LNCaP clone FGC (cell line): ENCODE measurements at regions not wholly inside any gene's neighbourhood (a gene's known extent, or its start where the extent isn't known, plus 50 kb on each side); places are given as distances from the start of the nearest gene placed in this dataset.
A peak's percentile ranks its signal among the peaks of the same experiment; 100 is the strongest.
"Not testable (repeated sequence)": the region's sequence is repeated elsewhere in the genome, so short reads cannot be mapped to it uniquely, and the experiment has no call there.

ENCODE experiments used
- DNase-seq: peaks from one replicate; pipeline ENCODE4 v3.0.0-alpha.2; 2011; ENCODE audit warnings: low read depth
- H3K4me3 ChIP-seq: 2 replicates; pipeline ENCODE4 v1.5.1; 2011; ENCODE audit warnings: mild to moderate bottlenecking, low read depth, low read length, control low read depth
- TF ChIP-seq, protein P1 (sequence below): IDR thresholded peaks from 2 replicates; pipeline ENCODE4 v1.5.1; 2012; ENCODE audit warnings: mild to moderate bottlenecking; ENCODE audit not compliant: control insufficient read depth, insufficient read depth; ENCODE audit errors: extremely low read depth

GRCh38 chrY:7496001-7496400 lies 584.4 kb upstream of the AMELY start:
- H3K4me3 ChIP-seq, result no peak overlapping the region
- TF ChIP-seq, protein P1, sequence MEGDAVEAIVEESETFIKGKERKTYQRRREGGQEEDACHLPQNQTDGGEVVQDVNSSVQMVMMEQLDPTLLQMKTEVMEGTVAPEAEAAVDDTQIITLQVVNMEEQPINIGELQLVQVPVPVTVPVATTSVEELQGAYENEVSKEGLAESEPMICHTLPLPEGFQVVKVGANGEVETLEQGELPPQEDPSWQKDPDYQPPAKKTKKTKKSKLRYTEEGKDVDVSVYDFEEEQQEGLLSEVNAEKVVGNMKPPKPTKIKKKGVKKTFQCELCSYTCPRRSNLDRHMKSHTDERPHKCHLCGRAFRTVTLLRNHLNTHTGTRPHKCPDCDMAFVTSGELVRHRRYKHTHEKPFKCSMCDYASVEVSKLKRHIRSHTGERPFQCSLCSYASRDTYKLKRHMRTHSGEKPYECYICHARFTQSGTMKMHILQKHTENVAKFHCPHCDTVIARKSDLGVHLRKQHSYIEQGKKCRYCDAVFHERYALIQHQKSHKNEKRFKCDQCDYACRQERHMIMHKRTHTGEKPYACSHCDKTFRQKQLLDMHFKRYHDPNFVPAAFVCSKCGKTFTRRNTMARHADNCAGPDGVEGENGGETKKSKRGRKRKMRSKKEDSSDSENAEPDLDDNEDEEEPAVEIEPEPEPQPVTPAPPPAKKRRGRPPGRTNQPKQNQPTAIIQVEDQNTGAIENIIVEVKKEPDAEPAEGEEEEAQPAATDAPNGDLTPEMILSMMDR, result no peak
- no peak for DNase-seq

DNA sequence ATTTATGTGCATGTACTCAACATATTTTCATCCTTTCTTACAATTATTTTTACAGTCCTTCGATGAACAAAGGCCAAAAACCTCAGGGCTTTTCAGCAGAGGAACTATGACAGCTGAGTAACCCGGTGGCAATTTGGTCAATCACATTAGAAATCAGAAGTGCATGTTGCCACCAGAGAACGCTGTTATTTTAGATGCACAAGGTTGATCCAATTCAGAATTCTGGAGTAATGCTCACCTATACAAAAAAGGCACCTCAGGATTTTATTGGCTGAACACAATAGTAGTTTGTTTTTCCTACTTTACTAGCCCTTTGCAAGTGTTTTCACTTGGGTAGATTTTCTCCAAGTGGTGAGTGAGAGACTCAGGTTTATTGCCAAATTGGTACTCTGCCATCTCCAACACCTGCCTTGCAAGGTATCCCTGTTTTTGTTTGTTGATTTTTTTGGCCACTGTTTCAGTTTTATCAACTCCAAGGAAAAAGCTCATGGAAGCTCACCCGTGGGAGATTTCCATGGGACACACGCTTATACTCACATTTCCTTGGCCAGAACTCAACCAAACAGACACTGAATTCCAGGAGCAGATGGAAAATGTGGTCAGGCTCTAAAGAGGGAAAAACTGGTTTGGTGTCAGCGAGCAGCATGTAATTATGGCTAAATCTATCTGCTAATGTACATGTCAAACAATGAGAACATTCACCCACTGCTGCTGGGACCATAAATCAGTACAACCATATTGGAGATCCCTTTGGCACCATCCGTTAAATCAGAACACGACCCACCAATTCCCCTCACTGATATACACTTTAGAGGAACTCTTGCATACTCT lies 573.1 kb upstream of the AMELY start:
- not testable (repeated sequence) for H3K4me3 ChIP-seq
- TF ChIP-seq, protein P1, result peak; percentile 21; the same call in 1 of the 2 replicates
- DNase-seq, result peak; percentile 22

- no peak for DNase-seq
- H3K4me3 ChIP-seq, result no peak overlapping the region
- TF ChIP-seq, protein P1, result 0 out of 2 replicates have a peak, but pooled peaks have one; percentile 14
Measured at GRCh38 chrY:7471976-7472375, 560.4 kb upstream of the AMELY start.

- TF ChIP-seq, protein P1, result no peak
- no peak for DNase-seq
- no peak overlapping the region for H3K4me3 ChIP-seq
Measured at GRCh38 chrY:7470037-7470436, 558.5 kb upstream of the AMELY start.

DNA sequence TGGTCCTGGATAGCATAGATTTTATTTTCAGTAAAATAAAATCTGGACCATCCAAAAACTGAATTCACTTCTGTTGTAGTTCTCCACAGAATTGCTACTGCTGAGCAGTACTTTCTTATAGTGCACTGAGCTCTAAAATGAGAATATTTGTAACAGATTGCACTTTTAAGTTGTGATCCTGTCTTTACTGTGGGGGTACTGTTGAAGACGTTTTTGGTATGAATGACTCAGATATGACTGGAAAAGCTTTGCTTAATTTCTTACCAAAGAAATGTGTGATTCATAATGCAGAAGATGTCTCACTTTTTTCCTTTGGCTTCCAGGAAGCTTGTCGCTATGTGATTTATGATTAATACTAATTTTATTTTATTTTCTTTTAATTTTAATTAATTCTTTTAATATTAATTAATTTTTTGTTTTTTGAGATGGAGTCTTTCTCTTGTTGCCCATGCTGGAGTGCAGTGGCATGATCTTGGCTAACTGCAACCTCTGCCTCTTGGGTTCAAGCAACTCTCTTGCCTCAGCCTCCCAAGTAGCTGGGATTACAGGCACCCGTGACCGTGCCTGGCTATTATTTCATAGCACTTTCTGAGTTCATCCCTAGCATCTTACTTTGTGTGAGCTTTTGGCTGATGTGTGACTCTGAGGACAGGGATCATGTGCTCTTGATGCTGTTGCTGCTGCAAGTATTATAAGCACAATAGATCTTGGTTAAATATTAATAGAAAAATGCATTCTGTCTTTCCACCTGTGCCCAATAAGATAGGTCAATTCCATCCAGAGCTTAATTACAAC lies 557.6 kb upstream of the AMELY start:
- TF ChIP-seq, protein P1, result no peak
- no peak overlapping the region for H3K4me3 ChIP-seq
- no peak for DNase-seq

DNA sequence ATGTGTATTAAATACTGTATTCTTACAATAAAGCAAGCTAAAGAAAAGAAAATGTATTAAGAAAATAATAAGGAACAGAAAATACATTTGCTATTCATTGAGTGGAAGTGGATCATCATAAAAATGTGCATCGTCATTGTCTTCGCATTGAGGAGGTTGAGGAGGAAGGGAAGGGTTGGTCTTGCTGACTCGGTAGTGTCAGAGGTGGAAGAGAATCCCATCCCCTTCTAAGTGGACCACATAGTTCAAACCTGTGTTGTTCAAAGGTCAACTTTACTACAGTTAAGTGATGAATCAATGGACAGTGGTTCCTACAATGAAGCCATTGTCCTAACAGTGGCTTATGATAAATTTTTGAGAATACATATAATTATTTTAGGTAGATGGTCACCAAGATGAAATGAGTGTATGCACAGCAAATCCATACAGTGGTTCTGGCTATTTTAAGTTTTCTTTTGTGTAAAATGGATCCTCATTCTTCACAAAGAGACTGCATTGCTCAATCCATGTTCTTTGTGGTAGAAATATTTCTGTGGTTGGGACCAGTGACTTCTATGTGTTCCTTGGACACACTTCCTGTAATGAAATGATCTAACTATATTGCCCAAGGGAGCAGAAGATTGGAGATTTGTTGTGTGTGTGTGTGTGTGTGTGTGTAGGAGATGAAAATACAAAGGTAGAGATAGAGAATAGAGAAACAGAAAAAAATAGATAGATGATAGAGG lies 556.4 kb upstream of the AMELY start:
- H3K4me3 ChIP-seq, result no peak overlapping the region
- DNase-seq, result no peak
- TF ChIP-seq, protein P1, result no peak
